ENCODE measurements at regions not wholly inside any gene's neighbourhood (a gene's known extent, or its start where the extent isn't known, plus 50 kb on each side); places are given as distances from the start of the nearest gene placed in this dataset.

GRCh38 chr10:35848412-35848811 is 206.3 kb upstream of the FZD8 start:
- no peak for TF ChIP-seq CTCF (IDR thresholded peaks at IDR 0.05)
- no peak for TF ChIP-seq POLR2AphosphoS5 (IDR thresholded peaks at IDR 0.05)
